SK-N-SH treated with all-trans-retinoic acid at 6 μM for 48 hours (cell line): ENCODE measurements at regions not wholly inside any gene's neighbourhood (a gene's known extent, or its start where the extent isn't known, plus 50 kb on each side); places are given as distances from the start of the nearest gene placed in this dataset.

ENCODE experiments used
- BACH2 ChIP-seq: fragments of 250-450 bp; sonication (Bioruptor Pico); IDR thresholded peaks from 2 replicates; pipeline ENCODE4 v1.9.0; 2021; ENCODE audit warnings: mild to moderate bottlenecking, borderline replicate concordance
- GLIS3 ChIP-seq: fragments of 250-450 bp; sonication (Bioruptor Pico); IDR thresholded peaks from 2 replicates; pipeline ENCODE4 v1.5.0; 2020; ENCODE audit warnings: mild to moderate bottlenecking, moderate library complexity
- SNAI2 ChIP-seq: fragments of 250-450 bp; sonication (Bioruptor Pico); IDR thresholded peaks from 2 replicates; pipeline ENCODE4 v1.5.0; 2020; ENCODE audit warnings: mild to moderate bottlenecking, moderate library complexity
- TF ChIP-seq, protein P1 (sequence below): fragments of 250-450 bp; sonication (Bioruptor Pico); IDR thresholded peaks from 2 replicates; pipeline ENCODE4 v1.8.0; 2021; ENCODE audit warnings: low read depth, mild to moderate bottlenecking, moderate library complexity, borderline replicate concordance

GRCh38 chr9:134260801-134261200 is 65.5 kb upstream of the RXRA start:
- TF ChIP-seq GLIS3 (no peak), SNAI2 (CRISPR knock-in tag) (no peak), BACH2 (no peak)
- TF ChIP-seq, protein P1, sequence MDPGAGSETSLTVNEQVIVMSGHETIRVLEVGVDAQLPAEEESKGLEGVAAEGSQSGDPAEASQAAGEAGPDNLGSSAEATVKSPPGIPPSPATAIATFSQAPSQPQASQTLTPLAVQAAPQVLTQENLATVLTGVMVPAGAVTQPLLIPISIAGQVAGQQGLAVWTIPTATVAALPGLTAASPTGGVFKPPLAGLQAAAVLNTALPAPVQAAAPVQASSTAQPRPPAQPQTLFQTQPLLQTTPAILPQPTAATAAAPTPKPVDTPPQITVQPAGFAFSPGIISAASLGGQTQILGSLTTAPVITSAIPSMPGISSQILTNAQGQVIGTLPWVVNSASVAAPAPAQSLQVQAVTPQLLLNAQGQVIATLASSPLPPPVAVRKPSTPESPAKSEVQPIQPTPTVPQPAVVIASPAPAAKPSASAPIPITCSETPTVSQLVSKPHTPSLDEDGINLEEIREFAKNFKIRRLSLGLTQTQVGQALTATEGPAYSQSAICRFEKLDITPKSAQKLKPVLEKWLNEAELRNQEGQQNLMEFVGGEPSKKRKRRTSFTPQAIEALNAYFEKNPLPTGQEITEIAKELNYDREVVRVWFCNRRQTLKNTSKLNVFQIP (CRISPR knock-in tag), result no peak
